Panc1 (cell line): ENCODE measurements at regions not wholly inside any gene's neighbourhood (a gene's known extent, or its start where the extent isn't known, plus 50 kb on each side); places are given as distances from the start of the nearest gene placed in this dataset.

Source experiments
- ATAC-seq: fragments of 200-7000 bp; cut with Tn5 transposase; 2 replicates; pipeline ENCODE4 v1.9.1; 2020; ENCODE audit warnings: mild to moderate bottlenecking, moderate library complexity
- BruUV-seq: library from RNA; stranded (reverse); fragments of 400-500 nt; replicated peaks from 2 replicates; lab custom pipeline; 2021; lab: Mats Ljungman, UMichigan
- CTCF ChIA-PET: fragments of 300-600 bp; sonication (Branson Sonifier 250); formaldehyde crosslinking; loops from one replicate; lab custom pipeline; 2022; ENCODE audit warnings: antibody characterized with exemption; lab: Charles Lee
- POLR2A ChIA-PET: fragments of 300-600 bp; sonication (Branson Sonifier 250); formaldehyde crosslinking; loops from one replicate; lab custom pipeline; 2022; ENCODE audit warnings: antibody characterized with exemption; lab: Charles Lee
- DNase-seq: peaks from one replicate; pipeline ENCODE4 v3.0.0-alpha.2; 2010; ENCODE audit warnings: low read depth, low spot score
- H3K27ac ChIP-seq: 2 replicates; pipeline ENCODE4 v1.5.1; 2011; ENCODE audit warnings: mild to moderate bottlenecking, low read length, inconsistent platforms
- H3K27me3 ChIP-seq: fragments of 200-500 bp; sonication (Bioruptor generic); 2 replicates; pipeline ENCODE4 v1.6.0; 2014; ENCODE audit warnings: low read length, inconsistent platforms; ENCODE audit not compliant: control insufficient read depth, insufficient read depth
- H3K36me3 ChIP-seq: fragments of 200-500 bp; sonication (Bioruptor generic); 2 replicates; pipeline ENCODE4 v1.5.1; 2014; ENCODE audit warnings: inconsistent platforms, mild to moderate bottlenecking, low read length, moderate library complexity; ENCODE audit not compliant: control insufficient read depth, insufficient read depth
- H3K4me1 ChIP-seq: 2 replicates; pipeline ENCODE4 v1.5.1; 2011; ENCODE audit warnings: inconsistent platforms, mild to moderate bottlenecking, low read length, moderate library complexity; ENCODE audit not compliant: control insufficient read depth, insufficient read depth
- H3K4me3 ChIP-seq, 2 experiments: 2 replicates each; pipeline ENCODE4 v1.5.1; 2011 to 2012; ENCODE audit warnings: low read depth in 2 of 2, low read length in 2 of 2, mild to moderate bottlenecking in 2 of 2, inconsistent platforms in 1 of 2, moderate library complexity in 1 of 2
- H3K9me3 ChIP-seq: fragments of 200-500 bp; sonication (Bioruptor generic); 2 replicates; pipeline ENCODE4 v1.5.1; 2014; ENCODE audit warnings: low read depth, mild to moderate bottlenecking, inconsistent platforms, low read length, moderate library complexity; ENCODE audit not compliant: control insufficient read depth, insufficient read depth
- CTCF ChIP-seq: fragments of 450-650 bp; IDR thresholded peaks from 2 replicates; pipeline ENCODE4 v1.5.1; 2017; ENCODE audit warnings: mild to moderate bottlenecking
- POLR2AphosphoS5 ChIP-seq: IDR thresholded peaks from 2 replicates; pipeline ENCODE4 v1.6.1; 2012; ENCODE audit warnings: mild to moderate bottlenecking, low read depth, low read length, moderate library complexity
- REST ChIP-seq, 2 experiments: IDR thresholded peaks; 2 replicates each; pipeline ENCODE4 v1.6.1; 2011 to 2012; ENCODE audit warnings: low read depth in 2 of 2, control low read depth in 1 of 2, low read length in 1 of 2, mild to moderate bottlenecking in 1 of 2, moderate library complexity in 1 of 2; ENCODE audit not compliant: insufficient read depth in 1 of 2
- SIN3A ChIP-seq: IDR thresholded peaks from 2 replicates; pipeline ENCODE4 v1.6.1; 2012; ENCODE audit warnings: low read depth, mild to moderate bottlenecking, low read length, moderate library complexity, borderline replicate concordance; ENCODE audit not compliant: insufficient read depth
- TCF7L2 ChIP-seq: IDR thresholded peaks from 2 replicates; pipeline ENCODE4 v1.6.1; 2011; ENCODE audit warnings: mild to moderate bottlenecking, low read depth, low read length, inconsistent platforms
- in situ Hi-C: cut with HindIII; loops from 2 replicates; pipeline ENCODE4 v1.10.0; 2016; ENCODE audit warnings: low sequenced_read_pairs, low pct_unique_long_range_greater_than_20kb
- intact Hi-C: fragments of 100-400 bp; cut with micrococcal nuclease; formaldehyde crosslinking; loops from one replicate; pipeline ENCODE4 v1.10.0; 2022; ENCODE audit not compliant: unreplicated experiment

GRCh38 chr10:44552726-44553125, 167.8 kb upstream of the CXCL12 start:
- DNase-seq (no peak), ATAC-seq (no peak)
- Histone ChIP-seq H3K27me3 (peaks cover 2% of the 10 kb centered on the region; the same call in 1 of the 2 replicates), H3K4me3 (no peak overlapping the region), H3K9me3 (peaks cover 3% of the 10 kb centered on the region), H3K36me3 (no peaks in the 10 kb centered on the region), H3K4me1 (no peaks in the 10 kb centered on the region), H3K27ac (no peak overlapping the region)
- in situ Hi-C loops (no loop called here), intact Hi-C loops (no loop called here)
- CTCF ChIA-PET, result no interaction called here
- no peak for TF ChIP-seq CTCF
- no peak for TF ChIP-seq SIN3A
- no peak for TF ChIP-seq TCF7L2
- TF ChIP-seq REST (IDR thresholded peaks at IDR 0.05; ENCODE audit: insufficient read depth in 1 of 2, low read depth in 2 of 2, low read length in 1 of 2), result no peak
- no peak for TF ChIP-seq POLR2AphosphoS5
- no TSS peak for BruUV-seq
- POLR2A ChIA-PET, result interaction anchor here (0.6 kb wide), 1 partner anchor 172 kb away, joined by 3 read pairs; no protein-coding TSS in a partner anchor

GRCh38 chr10:44557596-44558191, 172.8 kb upstream of the CXCL12 start:
- ATAC-seq (no peak), DNase-seq (no peak)
- Histone ChIP-seq H3K4me3 (no peak overlapping the region), H3K9me3 (no peaks in the 10 kb centered on the region), H3K4me1 (no peaks in the 10 kb centered on the region), H3K27me3 (no peaks in the 10 kb centered on the region; the same call in 1 of the 2 replicates), H3K36me3 (no peaks in the 10 kb centered on the region), H3K27ac (no peak overlapping the region)
- ChIA-PET CTCF (no interaction called here), POLR2A (no interaction called here)
- in situ Hi-C loops, result no loop called here
- intact Hi-C loops, result no loop called here
- no TSS peak for BruUV-seq
- TF ChIP-seq SIN3A (no peak), POLR2AphosphoS5 (no peak), TCF7L2 (no peak), CTCF (no peak), REST (IDR thresholded peaks at IDR 0.05; ENCODE audit: insufficient read depth in 1 of 2, low read depth in 2 of 2, low read length in 1 of 2) (no peak)
